KMS-11 (cell line): ENCODE measurements at regions not wholly inside any gene's neighbourhood (a gene's known extent, or its start where the extent isn't known, plus 50 kb on each side); places are given as distances from the start of the nearest gene placed in this dataset.

Experiments used
- H2AFZ ChIP-seq: fragments of 200-600 bp; sonication (generic); 2 replicates; pipeline ENCODE4 v1.6.1; 2016; ENCODE audit warnings: antibody characterized with exemption, mixed run types, low read depth
- H3K27ac ChIP-seq: fragments of 200-600 bp; sonication (generic); 2 replicates; pipeline ENCODE4 v1.6.1; 2016; ENCODE audit warnings: mild to moderate bottlenecking, mixed run types
- H3K27me3 ChIP-seq: fragments of 200-600 bp; sonication (generic); 2 replicates; pipeline ENCODE4 v1.6.1; 2017; ENCODE audit warnings: mild to moderate bottlenecking, low read depth, mixed run types, moderate library complexity; ENCODE audit not compliant: insufficient read depth
- H3K36me3 ChIP-seq: fragments of 200-600 bp; sonication (generic); 2 replicates; pipeline ENCODE4 v1.6.1; 2017; ENCODE audit warnings: mild to moderate bottlenecking, mixed run types; ENCODE audit not compliant: insufficient read depth
- H3K4me1 ChIP-seq: fragments of 200-600 bp; sonication (generic); 2 replicates; pipeline ENCODE4 v1.6.1; 2016; ENCODE audit warnings: mild to moderate bottlenecking, low read depth, mixed run types; ENCODE audit not compliant: poor library complexity, severe bottlenecking
- H3K4me2 ChIP-seq: fragments of 200-600 bp; sonication (generic); 2 replicates; pipeline ENCODE4 v1.7.0; 2016; ENCODE audit warnings: mild to moderate bottlenecking, mixed run types
- H3K4me3 ChIP-seq: fragments of 200-600 bp; sonication (generic); IDR thresholded peaks from 2 replicates; pipeline ENCODE4 v1.6.1; 2017; ENCODE audit warnings: low read depth, low read length, mixed read lengths; ENCODE audit not compliant: insufficient read depth
- H3K79me2 ChIP-seq: fragments of 200-600 bp; sonication (generic); 2 replicates; pipeline ENCODE4 v1.6.1; 2016; ENCODE audit warnings: low read depth, mixed run types; ENCODE audit not compliant: insufficient read depth
- H3K9ac ChIP-seq: fragments of 200-600 bp; sonication (generic); 2 replicates; pipeline ENCODE4 v1.6.1; 2016; ENCODE audit warnings: mild to moderate bottlenecking, mixed run types
- H4K20me1 ChIP-seq: fragments of 200-600 bp; sonication (generic); 2 replicates; pipeline ENCODE4 v1.6.1; 2016; ENCODE audit warnings: mild to moderate bottlenecking, mixed run types; ENCODE audit not compliant: insufficient read depth
- TF ChIP-seq, protein P1 (sequence below): fragments of 200-600 bp; sonication (generic); conservative IDR thresholded peaks from 2 replicates; pipeline ENCODE4 v1.6.1; 2017; ENCODE audit warnings: low read depth, mild to moderate bottlenecking, antibody characterized with exemption, low read length, moderate library complexity, mixed read lengths

- Histone ChIP-seq H3K27me3 (no peaks in the 10 kb centered on the region), H3K9ac (no peak overlapping the region), H3K4me1 (no peaks in the 10 kb centered on the region), H3K27ac (no peak overlapping the region), H4K20me1 (no peaks in the 10 kb centered on the region), H3K79me2 (no peaks in the 10 kb centered on the region), H3K4me3 (no peak overlapping the region), H3K36me3 (no peaks in the 10 kb centered on the region), H3K4me2 (no peak overlapping the region), H2AFZ (no peak overlapping the region)
- TF ChIP-seq, protein P1, sequence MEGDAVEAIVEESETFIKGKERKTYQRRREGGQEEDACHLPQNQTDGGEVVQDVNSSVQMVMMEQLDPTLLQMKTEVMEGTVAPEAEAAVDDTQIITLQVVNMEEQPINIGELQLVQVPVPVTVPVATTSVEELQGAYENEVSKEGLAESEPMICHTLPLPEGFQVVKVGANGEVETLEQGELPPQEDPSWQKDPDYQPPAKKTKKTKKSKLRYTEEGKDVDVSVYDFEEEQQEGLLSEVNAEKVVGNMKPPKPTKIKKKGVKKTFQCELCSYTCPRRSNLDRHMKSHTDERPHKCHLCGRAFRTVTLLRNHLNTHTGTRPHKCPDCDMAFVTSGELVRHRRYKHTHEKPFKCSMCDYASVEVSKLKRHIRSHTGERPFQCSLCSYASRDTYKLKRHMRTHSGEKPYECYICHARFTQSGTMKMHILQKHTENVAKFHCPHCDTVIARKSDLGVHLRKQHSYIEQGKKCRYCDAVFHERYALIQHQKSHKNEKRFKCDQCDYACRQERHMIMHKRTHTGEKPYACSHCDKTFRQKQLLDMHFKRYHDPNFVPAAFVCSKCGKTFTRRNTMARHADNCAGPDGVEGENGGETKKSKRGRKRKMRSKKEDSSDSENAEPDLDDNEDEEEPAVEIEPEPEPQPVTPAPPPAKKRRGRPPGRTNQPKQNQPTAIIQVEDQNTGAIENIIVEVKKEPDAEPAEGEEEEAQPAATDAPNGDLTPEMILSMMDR, result no peak
Measured at GRCh38 chr5:155368490-155368889, 354.9 kb downstream of the KIF4B start.

DNA sequence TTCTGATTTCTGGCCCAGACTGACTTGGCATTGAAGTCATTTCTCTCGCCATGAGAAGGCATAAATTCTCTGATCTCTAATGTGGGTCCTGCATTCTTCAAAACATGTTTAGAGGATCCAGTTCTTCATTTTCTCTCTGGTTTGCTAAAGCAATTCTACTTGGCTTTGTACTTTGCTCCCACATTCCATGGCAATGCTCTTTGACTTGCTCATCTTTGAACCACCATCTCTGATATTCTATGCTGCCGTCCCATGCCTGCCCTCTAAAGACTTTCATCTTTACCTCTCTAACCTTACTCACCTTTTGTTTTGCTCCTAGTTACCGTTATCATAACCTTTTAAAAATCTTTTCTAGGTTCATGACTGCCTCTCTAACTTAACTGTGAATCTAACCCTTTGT lies 366.9 kb downstream of the KIF4B start:
- TF ChIP-seq, protein P1, result no peak
- no peaks in the 10 kb centered on the region for H3K79me2 ChIP-seq
- H2AFZ ChIP-seq, result no peak overlapping the region
- no peak overlapping the region for H3K9ac ChIP-seq
- no peaks in the 10 kb centered on the region for H4K20me1 ChIP-seq
- no peak overlapping the region for H3K4me2 ChIP-seq
- H3K36me3 ChIP-seq, result no peaks in the 10 kb centered on the region
- no peaks in the 10 kb centered on the region for H3K4me1 ChIP-seq
- H3K27me3 ChIP-seq, result no peaks in the 10 kb centered on the region
- no peak overlapping the region for H3K4me3 ChIP-seq
- H3K27ac ChIP-seq, result no peak overlapping the region

- Histone ChIP-seq H3K4me2 (no peak overlapping the region), H3K79me2 (no peaks in the 10 kb centered on the region), H3K27me3 (no peaks in the 10 kb centered on the region), H3K27ac (no peak overlapping the region), H3K36me3 (no peaks in the 10 kb centered on the region), H3K9ac (no peak overlapping the region), H2AFZ (no peak overlapping the region), H3K4me1 (no peaks in the 10 kb centered on the region), H3K4me3 (no peak overlapping the region), H4K20me1 (no peaks in the 10 kb centered on the region)
- TF ChIP-seq, protein P1, result no peak
Measured at GRCh38 chr5:155381654-155382053, 368.1 kb downstream of the KIF4B start.

- no peaks in the 10 kb centered on the region for H3K36me3 ChIP-seq
- TF ChIP-seq, protein P1, result no peak
- H3K4me1 ChIP-seq, result no peaks in the 10 kb centered on the region
- no peaks in the 10 kb centered on the region for H3K79me2 ChIP-seq
- H2AFZ ChIP-seq, result no peak overlapping the region
- no peak overlapping the region for H3K4me3 ChIP-seq
- H3K27me3 ChIP-seq, result no peaks in the 10 kb centered on the region
- no peaks in the 10 kb centered on the region for H4K20me1 ChIP-seq
- H3K9ac ChIP-seq, result no peak overlapping the region
- H3K27ac ChIP-seq, result no peak overlapping the region
- H3K4me2 ChIP-seq, result no peak overlapping the region
Measured at GRCh38 chr5:155389498-155389897, 375.9 kb downstream of the KIF4B start.

GRCh38 chr5:155394727-155395126 lies 381.2 kb downstream of the KIF4B start:
- Histone ChIP-seq H3K27ac (no peak overlapping the region), H4K20me1 (no peaks in the 10 kb centered on the region), H3K4me3 (no peak overlapping the region), H3K36me3 (no peaks in the 10 kb centered on the region), H3K9ac (no peak overlapping the region), H2AFZ (no peak overlapping the region), H3K27me3 (no peaks in the 10 kb centered on the region), H3K4me1 (no peaks in the 10 kb centered on the region), H3K79me2 (no peaks in the 10 kb centered on the region), H3K4me2 (no peak overlapping the region)
- TF ChIP-seq, protein P1, result no peak
